ENCODE measurements at regions not wholly inside any gene's neighbourhood (a gene's known extent, or its start where the extent isn't known, plus 50 kb on each side); places are given as distances from the start of the nearest gene placed in this dataset.
"Not testable (repeated sequence)": the region's sequence is repeated elsewhere in the genome, so short reads cannot be mapped to it uniquely, and the experiment has no call there.

GRCh38 chr7:116365797-116366196 is 133.7 kb upstream of the CAV2 start:
- DNase-seq = no peak
- in situ Hi-C loops (cut with HindIII; ENCODE audit: low pct_ligation_motif_present, low pct_unique_long_range_greater_than_20kb, low sequenced_read_pairs) = no loop called here

GRCh38 chr7:116367171-116367813 is 132.2 kb upstream of the CAV2 start:
- in situ Hi-C loops (cut with HindIII; ENCODE audit: low pct_ligation_motif_present, low pct_unique_long_range_greater_than_20kb, low sequenced_read_pairs) = no loop called here
- DNase-seq = no peak

DNA sequence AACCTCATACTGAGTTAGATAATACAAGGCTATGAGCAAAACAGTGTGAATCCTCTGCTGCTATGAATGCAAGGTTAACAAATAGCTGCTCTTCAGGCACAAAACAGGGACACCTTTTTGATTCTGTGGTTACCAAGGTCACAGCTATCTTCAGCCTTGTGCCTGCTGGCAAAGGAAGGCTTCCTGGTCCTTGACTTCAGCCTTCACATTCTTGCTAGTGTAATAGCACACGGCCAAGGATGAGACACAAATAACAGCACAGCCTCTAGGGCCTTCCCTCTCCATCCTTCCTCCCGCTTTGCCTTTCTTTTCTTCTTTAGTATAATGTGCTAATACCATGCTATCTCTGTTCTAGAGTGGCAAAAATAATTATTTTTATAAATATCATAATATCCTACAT is 130.6 kb upstream of the CAV2 start:
- DNase-seq = no peak

DNA sequence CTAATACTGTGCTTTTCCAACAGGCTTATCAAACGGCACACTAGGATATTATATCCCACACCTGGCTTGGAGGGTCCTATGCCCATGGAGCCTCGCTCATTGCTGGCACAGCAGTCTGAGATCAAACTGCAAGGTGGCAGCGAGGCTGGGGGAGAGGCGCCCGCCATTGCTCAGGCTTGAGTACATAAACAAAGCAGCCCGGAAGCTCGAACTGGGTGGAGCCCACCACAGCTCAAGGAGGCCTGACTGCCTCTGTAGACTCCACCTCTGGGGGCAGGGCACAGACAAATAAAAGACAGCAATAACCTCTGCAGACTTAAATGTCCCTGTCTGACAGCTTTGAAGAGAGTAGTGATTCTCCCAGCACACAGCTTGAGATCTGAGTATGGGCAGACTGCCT is 128.0 kb upstream of the CAV2 start:
- DNase-seq; in situ Hi-C loops (cut with HindIII; ENCODE audit: low pct_ligation_motif_present, low pct_unique_long_range_greater_than_20kb, low sequenced_read_pairs): not testable (repeated sequence)

More for the DNA sequence above, 130.6 kb upstream of the CAV2 start:
- in situ Hi-C loops (cut with HindIII; ENCODE audit: low pct_ligation_motif_present, low pct_unique_long_range_greater_than_20kb, low sequenced_read_pairs) = no loop called here

GRCh38 chr7:116373229-116373628 is 126.3 kb upstream of the CAV2 start:
- in situ Hi-C loops (cut with HindIII; ENCODE audit: low pct_ligation_motif_present, low pct_unique_long_range_greater_than_20kb, low sequenced_read_pairs) = not testable (repeated sequence)

DNA sequence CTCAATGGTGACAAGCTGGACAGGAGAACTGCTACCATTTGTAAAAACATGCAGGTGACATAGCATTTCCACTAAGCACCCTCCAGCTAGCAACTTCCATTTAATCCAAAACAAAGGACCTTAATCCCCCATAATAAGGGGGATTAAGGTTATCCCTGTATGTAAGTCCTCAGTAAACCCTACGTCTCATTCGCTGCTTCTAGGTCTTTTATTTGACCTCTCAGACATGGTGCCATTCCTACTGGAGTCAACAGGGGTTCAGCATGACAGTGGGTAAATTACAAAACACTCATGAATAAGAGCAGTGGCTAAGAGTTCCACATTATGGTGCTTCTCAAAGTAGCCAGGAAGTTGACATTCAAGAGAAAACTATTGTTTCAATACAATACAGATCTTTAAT is 121.8 kb upstream of the CAV2 start:
- in situ Hi-C loops (cut with HindIII; ENCODE audit: low pct_ligation_motif_present, low pct_unique_long_range_greater_than_20kb, low sequenced_read_pairs) = no loop called here
- DNase-seq = no peak

More at GRCh38 chr7:116373229-116373628, 126.3 kb upstream of the CAV2 start:
- not testable (repeated sequence) for DNase-seq

GRCh38 chr7:116380025-116380424 is 119.5 kb upstream of the CAV2 start:
- in situ Hi-C loops (cut with HindIII; ENCODE audit: low pct_ligation_motif_present, low pct_unique_long_range_greater_than_20kb, low sequenced_read_pairs) = no loop called here
- DNase-seq = no peak

- DNase-seq = no peak
- in situ Hi-C loops (cut with HindIII; ENCODE audit: low pct_ligation_motif_present, low pct_unique_long_range_greater_than_20kb, low sequenced_read_pairs) = no loop called here
Measured at GRCh38 chr7:116382375-116382774, 117.2 kb upstream of the CAV2 start.

DNA sequence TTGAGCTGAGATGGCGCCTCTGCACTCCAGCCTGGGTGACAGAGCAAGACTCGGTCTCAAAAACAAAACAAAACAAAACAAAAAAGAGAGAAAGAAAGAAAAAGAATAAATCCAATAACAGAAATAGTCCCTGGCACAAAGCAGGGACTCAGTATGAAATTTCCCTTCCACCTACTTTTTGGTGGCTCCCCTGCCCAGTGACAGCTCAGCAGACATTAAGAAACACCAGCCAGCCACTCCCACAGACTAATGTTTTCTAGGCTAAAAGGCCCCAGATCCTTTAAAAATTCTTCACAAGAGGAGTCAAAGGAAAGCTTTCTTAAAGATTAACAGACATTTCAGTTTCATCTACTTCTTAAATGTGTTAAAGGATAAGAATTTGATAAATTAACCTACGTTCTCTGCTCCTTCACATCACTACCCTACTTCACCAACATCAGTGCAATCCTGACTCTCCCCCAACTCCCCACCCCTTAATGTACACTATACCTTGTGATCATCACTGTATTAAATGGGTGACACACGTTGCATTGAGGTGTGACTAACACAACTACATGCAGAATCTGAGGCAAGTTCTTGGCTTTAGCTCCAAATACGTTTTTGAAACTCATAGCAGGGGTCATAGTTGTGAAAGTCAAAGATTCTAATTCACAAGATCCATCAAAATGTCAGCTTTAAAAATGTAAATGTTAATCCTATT is 114.5 kb upstream of the CAV2 start:
- in situ Hi-C loops (cut with HindIII; ENCODE audit: low pct_ligation_motif_present, low pct_unique_long_range_greater_than_20kb, low sequenced_read_pairs) = no loop called here
- no peak for DNase-seq

- no peak for DNase-seq
- in situ Hi-C loops (cut with HindIII; ENCODE audit: low pct_ligation_motif_present, low pct_unique_long_range_greater_than_20kb, low sequenced_read_pairs) = no loop called here
Measured at GRCh38 chr7:116386674-116387073, 112.9 kb upstream of the CAV2 start.

DNA sequence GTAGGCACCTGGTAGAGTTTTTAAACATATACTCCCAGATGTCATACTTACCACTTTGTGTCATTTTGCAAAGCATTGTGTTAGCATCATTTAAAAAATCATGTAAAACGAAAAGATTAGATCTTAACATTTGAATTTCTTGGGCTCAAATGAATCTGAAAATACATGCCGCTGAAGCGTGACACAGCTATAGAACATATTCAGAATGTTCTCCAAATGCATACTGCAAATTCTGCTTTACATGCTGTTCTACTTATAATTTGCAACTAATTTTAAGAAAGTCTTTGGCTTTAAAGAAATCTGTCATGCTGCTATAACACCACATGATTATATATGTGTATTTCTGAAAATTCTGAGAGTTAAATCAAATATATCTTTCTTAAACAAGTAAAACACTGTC is 109.2 kb upstream of the CAV2 start:
- in situ Hi-C loops (cut with HindIII; ENCODE audit: low pct_ligation_motif_present, low pct_unique_long_range_greater_than_20kb, low sequenced_read_pairs) = no loop called here
- DNase-seq = no peak

- in situ Hi-C loops (cut with HindIII; ENCODE audit: low pct_ligation_motif_present, low pct_unique_long_range_greater_than_20kb, low sequenced_read_pairs) = no loop called here
- DNase-seq = no peak
Measured at GRCh38 chr7:116392806-116393205, 106.7 kb upstream of the CAV2 start.

DNA sequence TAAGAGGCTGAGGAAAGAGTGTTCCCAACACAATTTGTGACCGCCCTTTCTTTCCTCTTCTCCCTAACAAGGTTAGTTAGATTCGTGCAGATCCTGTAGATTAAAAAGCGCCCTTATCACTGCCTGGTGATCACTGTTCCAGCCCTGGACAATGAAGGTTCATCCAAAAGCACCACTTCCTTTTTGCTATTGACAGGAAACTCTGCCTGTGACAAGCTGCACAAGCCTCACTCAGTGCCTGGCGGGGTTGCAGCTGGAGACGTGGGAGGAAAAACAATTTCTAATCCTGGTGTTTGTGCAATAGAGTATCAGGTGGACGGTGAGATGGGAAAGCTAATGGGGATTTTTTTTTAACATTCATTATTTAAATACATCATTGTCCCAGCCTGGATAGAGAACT is 105.9 kb upstream of the CAV2 start:
- DNase-seq = no peak
- in situ Hi-C loops (cut with HindIII; ENCODE audit: low pct_ligation_motif_present, low pct_unique_long_range_greater_than_20kb, low sequenced_read_pairs) = no loop called here

GRCh38 chr7:116394106-116394505 is 105.4 kb upstream of the CAV2 start:
- DNase-seq = no peak
- in situ Hi-C loops (cut with HindIII; ENCODE audit: low pct_ligation_motif_present, low pct_unique_long_range_greater_than_20kb, low sequenced_read_pairs) = no loop called here

GRCh38 chr7:116395141-116395791 is 104.3 kb upstream of the CAV2 start:
- DNase-seq = peak; percentile 92
- in situ Hi-C loops (cut with HindIII; ENCODE audit: low pct_ligation_motif_present, low pct_unique_long_range_greater_than_20kb, low sequenced_read_pairs) = no loop called here

DNA sequence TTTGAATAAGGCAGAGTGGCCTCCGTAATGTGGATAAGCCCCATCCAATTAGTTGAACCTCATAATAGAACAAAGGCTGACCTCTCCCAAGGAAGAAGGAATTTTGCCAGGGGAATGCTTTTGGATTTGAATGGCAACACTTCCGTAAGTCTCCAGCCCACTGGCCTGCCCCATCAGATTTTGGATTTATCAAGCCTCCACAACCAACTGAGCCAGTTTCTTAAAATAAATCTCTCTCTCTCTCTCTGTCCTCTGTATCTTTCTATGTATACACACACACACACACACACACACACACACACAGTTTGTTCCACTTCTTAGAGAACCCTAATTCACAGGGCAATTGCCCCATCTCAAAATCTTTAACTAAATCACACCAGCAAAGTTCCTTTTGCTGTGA is 100.9 kb upstream of the CAV2 start:
- no peak for DNase-seq
- in situ Hi-C loops (cut with HindIII; ENCODE audit: low pct_ligation_motif_present, low pct_unique_long_range_greater_than_20kb, low sequenced_read_pairs) = no loop called here

DNA sequence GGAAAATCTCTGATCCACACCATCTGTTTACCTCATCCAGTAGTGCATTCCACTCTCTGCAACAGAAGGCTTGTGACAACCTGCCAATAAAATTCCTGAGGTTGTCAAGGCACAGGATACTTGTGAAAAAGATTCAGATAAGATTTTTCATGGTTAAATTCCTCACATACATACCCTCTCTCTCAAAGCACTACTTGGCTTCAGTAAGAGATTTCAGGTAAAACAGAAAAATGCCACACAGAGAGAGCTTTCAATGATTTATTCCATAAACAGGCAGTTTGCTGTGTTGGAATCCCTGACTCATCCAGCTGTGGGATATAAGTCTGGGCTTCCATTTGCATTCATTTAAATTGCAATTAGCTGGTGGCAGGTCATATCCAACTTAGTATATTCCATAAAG is 99.7 kb upstream of the CAV2 start:
- in situ Hi-C loops (cut with HindIII; ENCODE audit: low pct_ligation_motif_present, low pct_unique_long_range_greater_than_20kb, low sequenced_read_pairs) = no loop called here
- DNase-seq = peak; percentile 97

DNA sequence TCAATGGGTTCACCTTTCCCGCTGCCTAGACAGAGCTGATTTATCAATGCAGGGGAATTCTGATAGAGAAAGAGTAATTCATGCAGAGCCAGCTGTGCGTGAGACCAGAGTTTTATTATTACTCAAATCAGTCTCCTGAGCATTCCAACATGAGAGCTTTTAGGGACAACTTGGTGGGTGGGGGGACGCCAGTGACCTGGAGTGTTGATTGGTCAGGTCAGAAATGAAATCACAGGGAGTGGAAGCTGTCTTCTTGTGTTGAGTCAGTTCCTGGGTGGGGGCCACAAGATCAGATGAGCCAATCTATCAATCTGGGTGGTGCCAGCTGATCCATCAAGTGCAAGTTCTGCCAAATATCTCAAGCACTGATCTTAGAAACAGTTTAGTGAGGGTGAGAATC is 99.0 kb upstream of the CAV2 start:
- no peak for DNase-seq
- in situ Hi-C loops (cut with HindIII; ENCODE audit: low pct_ligation_motif_present, low pct_unique_long_range_greater_than_20kb, low sequenced_read_pairs) = no loop called here

GRCh38 chr7:116401711-116402110 is 97.8 kb upstream of the CAV2 start:
- in situ Hi-C loops (cut with HindIII; ENCODE audit: low pct_ligation_motif_present, low pct_unique_long_range_greater_than_20kb, low sequenced_read_pairs) = no loop called here
- DNase-seq = no peak

GRCh38 chr7:116403265-116403664 is 96.3 kb upstream of the CAV2 start:
- in situ Hi-C loops (cut with HindIII; ENCODE audit: low pct_ligation_motif_present, low pct_unique_long_range_greater_than_20kb, low sequenced_read_pairs) = no loop called here

More at GRCh38 chr7:116403265-116403664, 96.3 kb upstream of the CAV2 start:
- no peak for DNase-seq
